OCI-LY1 (cell line): ENCODE measurements at regions not wholly inside any gene's neighbourhood (a gene's known extent, or its start where the extent isn't known, plus 50 kb on each side); places are given as distances from the start of the nearest gene placed in this dataset.

Experiments
- EZH2 ChIP-seq: fragments of 200-600 bp; sonication (generic), shearing (Covaris generic); IDR thresholded peaks from 2 replicates; pipeline ENCODE4 v1.8.0; 2017; ENCODE audit warnings: borderline replicate concordance, mixed run types, mild to moderate bottlenecking, antibody characterized with exemption, low read length, moderate library complexity, mixed read lengths
- TF ChIP-seq, protein P1 (sequence below): fragments of 200-600 bp; sonication (generic), shearing (Covaris generic); IDR thresholded peaks from 2 replicates; pipeline ENCODE4 v1.5.1; 2017; ENCODE audit warnings: mild to moderate bottlenecking, antibody characterized with exemption, low read length, moderate library complexity, mixed read lengths

DNA sequence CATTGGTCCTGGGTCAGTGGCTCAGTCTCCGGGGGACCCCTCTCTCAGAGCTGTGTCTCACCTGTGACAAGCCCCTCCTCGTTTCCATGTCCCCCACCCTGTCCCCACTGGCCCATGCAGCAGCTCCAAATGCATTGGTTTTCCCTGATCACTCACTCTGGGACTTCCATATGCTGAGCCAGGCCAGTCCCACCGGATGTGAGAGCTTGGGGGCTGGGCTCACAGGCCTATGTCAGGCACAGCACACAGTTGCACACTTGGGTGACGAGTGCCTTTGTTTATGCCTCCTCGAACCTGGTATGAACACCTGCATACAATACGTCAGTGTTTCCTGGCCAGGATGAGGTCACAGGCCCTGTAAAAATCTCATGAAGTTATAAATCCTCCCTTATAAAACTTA is 232.5 kb downstream of the TFCP2L1 start:
- TF ChIP-seq, protein P1, sequence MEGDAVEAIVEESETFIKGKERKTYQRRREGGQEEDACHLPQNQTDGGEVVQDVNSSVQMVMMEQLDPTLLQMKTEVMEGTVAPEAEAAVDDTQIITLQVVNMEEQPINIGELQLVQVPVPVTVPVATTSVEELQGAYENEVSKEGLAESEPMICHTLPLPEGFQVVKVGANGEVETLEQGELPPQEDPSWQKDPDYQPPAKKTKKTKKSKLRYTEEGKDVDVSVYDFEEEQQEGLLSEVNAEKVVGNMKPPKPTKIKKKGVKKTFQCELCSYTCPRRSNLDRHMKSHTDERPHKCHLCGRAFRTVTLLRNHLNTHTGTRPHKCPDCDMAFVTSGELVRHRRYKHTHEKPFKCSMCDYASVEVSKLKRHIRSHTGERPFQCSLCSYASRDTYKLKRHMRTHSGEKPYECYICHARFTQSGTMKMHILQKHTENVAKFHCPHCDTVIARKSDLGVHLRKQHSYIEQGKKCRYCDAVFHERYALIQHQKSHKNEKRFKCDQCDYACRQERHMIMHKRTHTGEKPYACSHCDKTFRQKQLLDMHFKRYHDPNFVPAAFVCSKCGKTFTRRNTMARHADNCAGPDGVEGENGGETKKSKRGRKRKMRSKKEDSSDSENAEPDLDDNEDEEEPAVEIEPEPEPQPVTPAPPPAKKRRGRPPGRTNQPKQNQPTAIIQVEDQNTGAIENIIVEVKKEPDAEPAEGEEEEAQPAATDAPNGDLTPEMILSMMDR: no peak
- TF ChIP-seq EZH2: no peak
